HFF-Myc (cell line): ENCODE measurements at regions not wholly inside any gene's neighbourhood (a gene's known extent, or its start where the extent isn't known, plus 50 kb on each side); places are given as distances from the start of the nearest gene placed in this dataset.

Experiments
- DNase-seq: peaks from one replicate; pipeline ENCODE4 v3.0.0-alpha.2; 2011; ENCODE audit warnings: low read depth; ENCODE audit errors: extremely low read depth
- H3K4me3 ChIP-seq: replicated peaks from 2 replicates; pipeline ENCODE4 v1.5.1; 2011; ENCODE audit warnings: low read depth, mild to moderate bottlenecking, control low read depth, low read length
- CTCF ChIP-seq: IDR thresholded peaks from 2 replicates; pipeline ENCODE4 v1.5.1; 2012; ENCODE audit warnings: mild to moderate bottlenecking, low read depth, low read length, control low read depth; ENCODE audit errors: missing control alignments

DNA sequence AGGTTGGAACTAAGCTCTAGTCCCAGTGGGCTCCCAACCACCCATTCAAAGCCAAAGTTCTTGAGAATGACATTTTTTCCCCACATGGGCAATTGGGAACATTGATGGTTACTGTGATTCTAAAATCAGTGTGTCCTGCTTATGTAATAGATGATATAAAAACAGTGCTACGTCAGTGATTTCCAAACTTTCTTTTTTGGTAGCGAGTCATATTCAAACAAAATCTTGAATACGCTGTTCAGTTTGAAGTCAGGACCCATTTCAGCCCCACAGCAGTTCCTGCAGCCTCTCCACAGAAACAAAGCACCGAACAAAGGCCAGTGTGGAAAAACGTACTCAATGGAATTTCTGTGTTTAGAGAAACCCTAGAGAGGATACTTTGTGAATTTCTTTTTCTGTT is 170.0 kb upstream of the OLIG3 start:
- TF ChIP-seq CTCF = no peak
- H3K4me3 ChIP-seq = no peak overlapping the region
- DNase-seq = no peak

DNA sequence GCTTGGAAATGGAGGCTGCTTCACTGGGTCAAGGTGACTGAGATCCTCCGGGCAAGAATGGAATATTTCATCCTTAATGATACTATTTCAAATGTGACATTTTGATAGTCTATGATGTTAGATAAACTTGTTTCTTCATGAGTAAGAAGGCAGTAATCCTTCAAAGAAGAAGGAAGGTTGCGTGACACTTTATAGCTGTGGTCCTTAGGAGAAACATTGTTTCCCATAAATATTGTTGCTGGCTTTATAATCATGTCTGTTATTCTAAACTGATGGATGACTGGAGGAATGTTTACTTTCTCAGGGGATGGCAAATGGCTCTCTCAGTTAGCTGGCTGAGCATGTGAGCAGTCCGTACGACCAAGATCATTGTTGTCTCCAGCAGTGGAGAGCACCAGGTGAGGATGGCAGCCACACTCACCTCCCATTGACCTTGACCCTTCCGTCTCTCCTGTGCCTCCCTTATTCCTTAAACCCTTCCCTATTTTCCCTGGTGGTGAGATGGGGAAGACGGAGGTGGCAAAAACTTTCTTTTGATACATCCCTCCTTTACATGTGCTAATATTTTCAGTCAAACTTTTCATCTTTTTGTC is 171.2 kb upstream of the OLIG3 start:
- H3K4me3 ChIP-seq = no peak overlapping the region
- DNase-seq = no peak
- TF ChIP-seq CTCF = no peak

- DNase-seq = no peak
- no peak overlapping the region for H3K4me3 ChIP-seq
- TF ChIP-seq CTCF = no peak
Measured at GRCh38 chr6:137666202-137666774, 172.1 kb upstream of the OLIG3 start.

- no peak for TF ChIP-seq CTCF
- no peak overlapping the region for H3K4me3 ChIP-seq
- no peak for DNase-seq
Measured at GRCh38 chr6:137673603-137674002, 179.4 kb upstream of the OLIG3 start.

GRCh38 chr6:137676888-137677287 is 182.7 kb upstream of the OLIG3 start:
- no peak for TF ChIP-seq CTCF
- DNase-seq = no peak
- H3K4me3 ChIP-seq = no peak overlapping the region

DNA sequence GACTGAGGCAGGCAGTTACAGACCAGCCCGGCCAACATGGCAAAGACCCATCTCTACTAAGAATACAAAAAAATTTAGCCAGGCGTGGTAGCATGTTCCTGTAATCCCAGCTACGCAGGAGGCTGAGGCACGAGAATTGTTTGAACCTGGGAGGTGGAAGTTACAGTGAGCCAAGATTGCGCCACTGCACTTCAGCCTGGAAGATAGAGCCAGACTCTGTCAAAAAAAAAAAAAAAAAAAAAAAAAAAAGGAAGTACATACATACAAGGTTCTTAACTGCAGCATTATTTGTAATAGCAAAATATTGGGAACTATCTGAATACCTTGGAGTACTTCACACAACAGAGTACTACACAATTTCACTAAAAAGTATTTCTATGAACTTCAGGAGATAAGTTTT is 183.5 kb upstream of the OLIG3 start:
- no peak for DNase-seq
- no peak overlapping the region for H3K4me3 ChIP-seq
- TF ChIP-seq CTCF = no peak

DNA sequence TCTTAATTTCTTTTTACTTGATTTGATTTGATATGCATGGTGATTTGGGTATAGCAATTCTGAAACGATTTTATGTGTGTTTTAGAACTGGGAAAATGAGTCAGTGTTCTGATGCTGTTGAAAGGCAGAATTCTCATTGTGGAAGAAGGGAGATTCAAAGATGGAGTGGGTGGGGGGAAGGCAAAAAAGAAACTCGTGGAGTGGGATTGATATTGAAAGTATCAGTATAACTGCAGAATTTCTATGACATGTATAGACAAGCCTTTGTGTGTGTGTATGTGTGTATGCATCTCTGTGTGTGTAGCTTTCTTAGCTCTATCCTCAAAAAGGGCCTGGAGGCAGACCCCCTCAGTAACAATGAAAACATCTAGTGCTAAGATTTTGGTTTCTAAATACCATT is 184.3 kb upstream of the OLIG3 start:
- DNase-seq = no peak
- TF ChIP-seq CTCF = no peak
- H3K4me3 ChIP-seq = no peak overlapping the region
